H1 (cell line): ENCODE measurements at regions not wholly inside any gene's neighbourhood (a gene's known extent, or its start where the extent isn't known, plus 50 kb on each side); places are given as distances from the start of the nearest gene placed in this dataset.

Experiments
- ATF2 ChIP-seq: IDR thresholded peaks from 2 replicates; pipeline ENCODE4 v1.6.1; 2012; ENCODE audit warnings: low read length, inconsistent platforms
- CHD1 ChIP-seq: IDR thresholded peaks from 2 replicates; pipeline ENCODE4 v1.6.1; 2012; ENCODE audit warnings: low read depth, low read length, improper control_type of control experiment
- KDM1A ChIP-seq: fragments of 200-600, 300-600 bp; sonication (generic); IDR thresholded peaks from 2 replicates; pipeline ENCODE4 v1.7.1; 2016; ENCODE audit warnings: mild to moderate bottlenecking, low read length, borderline replicate concordance
- POU5F1 ChIP-seq: IDR thresholded peaks from 2 replicates; pipeline ENCODE4 v1.6.1; 2011; ENCODE audit warnings: low read depth, mild to moderate bottlenecking, low read length, moderate library complexity
- RAD21 ChIP-seq, 2 experiments: IDR thresholded peaks in 1 of 2; conservative IDR thresholded peaks in 1 of 2; 2 replicates each; pipeline ENCODE4 v1.6.1; 2011; ENCODE audit warnings: low read depth in 2 of 2, low read length in 2 of 2, improper control_type of control experiment in 1 of 2, inconsistent platforms in 1 of 2, mild to moderate bottlenecking in 1 of 2, moderate library complexity in 1 of 2
- SAP30 ChIP-seq: fragments of 300-600 bp; sonication (generic); IDR thresholded peaks from 2 replicates; pipeline ENCODE4 v1.7.1; 2012; ENCODE audit warnings: low read length, moderate library complexity, mild to moderate bottlenecking, inconsistent platforms; ENCODE audit not compliant: insufficient read depth, insufficient replicate concordance

GRCh38 chr10:57294698-57295097 is 933.6 kb upstream of the ZWINT start (continued):
- no peak for TF ChIP-seq ATF2
- TF ChIP-seq CHD1 = no peak
- no peak for TF ChIP-seq KDM1A
- TF ChIP-seq RAD21 (IDR thresholded peaks at IDR 0.05 in 1 of 2, conservative IDR thresholded peaks at IDR 0.05 in 1 of 2; ENCODE audit: low read depth in 2 of 2, low read length in 2 of 2) = no peak
- TF ChIP-seq POU5F1 = no peak
- no peak for TF ChIP-seq SAP30
